H9 (cell line): ENCODE measurements at regions not wholly inside any gene's neighbourhood (a gene's known extent, or its start where the extent isn't known, plus 50 kb on each side); places are given as distances from the start of the nearest gene placed in this dataset.
A peak's percentile ranks its signal among the peaks of the same experiment; 100 is the strongest.

Experiments
- DNase-seq: peaks from one replicate; pipeline ENCODE4 v3.0.0-alpha.2; 2017
- H2AFZ ChIP-seq: one replicate; pipeline ENCODE4 v1.6.1; 2013; ENCODE audit warnings: mild to moderate bottlenecking, low read length, control low read depth, moderate library complexity
- H2AK5ac ChIP-seq: 2 replicates; pipeline ENCODE4 v1.6.1; 2013; ENCODE audit warnings: low read length, control low read depth, mixed read lengths; ENCODE audit not compliant: insufficient read length
- H2BK120ac ChIP-seq: one replicate; pipeline ENCODE4 v1.6.1; 2013; ENCODE audit warnings: low read depth, mild to moderate bottlenecking, low read length, control low read depth, inconsistent platforms; ENCODE audit not compliant: poor library complexity, severe bottlenecking
- H2BK12ac ChIP-seq: 2 replicates; pipeline ENCODE4 v1.6.1; 2013; ENCODE audit warnings: low read length, control low read depth, mixed read lengths, low read depth; ENCODE audit not compliant: insufficient read length
- H2BK15ac ChIP-seq: 2 replicates; pipeline ENCODE4 v1.6.1; 2013; ENCODE audit warnings: low read depth, low read length, control low read depth
- H2BK20ac ChIP-seq: one replicate; pipeline ENCODE4 v1.6.1; 2013; ENCODE audit warnings: low read depth, mild to moderate bottlenecking, low read length, control low read depth, inconsistent platforms; ENCODE audit not compliant: poor library complexity, severe bottlenecking
- H2BK5ac ChIP-seq: 2 replicates; pipeline ENCODE4 v1.6.1; 2013; ENCODE audit warnings: low read length, control low read depth, mixed read lengths; ENCODE audit not compliant: insufficient read length
- H3K14ac ChIP-seq: 2 replicates; pipeline ENCODE4 v1.6.1; 2013; ENCODE audit warnings: low read length, control low read depth; ENCODE audit not compliant: insufficient read depth
- H3K18ac ChIP-seq: 2 replicates; pipeline ENCODE4 v1.6.1; 2013; ENCODE audit warnings: low read depth, mild to moderate bottlenecking, mixed read lengths, low read length, control low read depth; ENCODE audit not compliant: insufficient read length
- H3K23ac ChIP-seq: 2 replicates; pipeline ENCODE4 v1.6.1; 2013; ENCODE audit warnings: low read length, control low read depth, mixed read lengths, low read depth; ENCODE audit not compliant: insufficient read length
- H3K23me2 ChIP-seq: 2 replicates; pipeline ENCODE4 v1.6.1; 2013; ENCODE audit warnings: low read depth, mild to moderate bottlenecking, mixed read lengths, low read length, control low read depth; ENCODE audit not compliant: insufficient read length, poor library complexity, severe bottlenecking
- H3K27ac ChIP-seq: 2 replicates; pipeline ENCODE4 v1.5.1; 2013; ENCODE audit warnings: low read length, control low read depth, mixed read lengths, low read depth; ENCODE audit not compliant: insufficient read length
- H3K27me3 ChIP-seq: 2 replicates; pipeline ENCODE4 v1.6.1; 2013; ENCODE audit warnings: low read length, control low read depth, inconsistent platforms; ENCODE audit not compliant: insufficient read depth
- H3K4ac ChIP-seq: 2 replicates; pipeline ENCODE4 v1.6.1; 2013; ENCODE audit warnings: low read depth, mild to moderate bottlenecking, control low read depth, inconsistent platforms, low read length, moderate library complexity
- H3K4me1 ChIP-seq: 2 replicates; pipeline ENCODE4 v1.6.1; 2013; ENCODE audit warnings: low read length, control low read depth, inconsistent platforms; ENCODE audit not compliant: insufficient read depth
- H3K4me2 ChIP-seq: 2 replicates; pipeline ENCODE4 v1.6.1; 2013; ENCODE audit warnings: low read length, control low read depth, mixed read lengths; ENCODE audit not compliant: insufficient read length, insufficient read depth
- H3K56ac ChIP-seq: 2 replicates; pipeline ENCODE4 v1.6.1; 2013; ENCODE audit warnings: low read depth, mild to moderate bottlenecking, mixed read lengths, low read length, control low read depth; ENCODE audit not compliant: insufficient read length
- H3K79me1 ChIP-seq: 2 replicates; pipeline ENCODE4 v1.6.1; 2013; ENCODE audit warnings: low read depth, mild to moderate bottlenecking, moderate library complexity, low read length, control low read depth, inconsistent platforms; ENCODE audit not compliant: insufficient read depth, poor library complexity, severe bottlenecking
- H3K79me2 ChIP-seq: 2 replicates; pipeline ENCODE4 v1.6.1; 2013; ENCODE audit warnings: low read length, control low read depth, inconsistent platforms; ENCODE audit not compliant: insufficient read depth
- H3K9ac ChIP-seq: 2 replicates; pipeline ENCODE4 v1.6.1; 2013; ENCODE audit warnings: low read length, control low read depth, mixed read lengths; ENCODE audit not compliant: insufficient read length; ENCODE audit errors: extremely low read depth
- H3K9me3 ChIP-seq: one replicate; pipeline ENCODE4 v1.6.1; 2013; ENCODE audit warnings: low read depth, low read length, inconsistent platforms; ENCODE audit not compliant: control insufficient read depth
- H3T11ph ChIP-seq: one replicate; pipeline ENCODE4 v1.6.1; 2013; ENCODE audit warnings: mild to moderate bottlenecking, low read length, control low read depth, inconsistent platforms
- H4K20me1 ChIP-seq: one replicate; pipeline ENCODE4 v1.6.1; 2013; ENCODE audit not compliant: control insufficient read depth, insufficient read length, insufficient read depth
- H4K5ac ChIP-seq: 2 replicates; pipeline ENCODE4 v1.6.1; 2013; ENCODE audit warnings: low read depth, mild to moderate bottlenecking, mixed read lengths, low read length, control low read depth; ENCODE audit not compliant: insufficient read length
- H4K8ac ChIP-seq: replicated peaks from 2 replicates; pipeline ENCODE4 v1.6.1; 2013; ENCODE audit warnings: low read length, control low read depth, mixed read lengths, low read depth; ENCODE audit not compliant: insufficient read length
- H4K91ac ChIP-seq: 2 replicates; pipeline ENCODE4 v1.6.1; 2013; ENCODE audit warnings: low read depth, mild to moderate bottlenecking, moderate library complexity, mixed read lengths, low read length, control low read depth; ENCODE audit not compliant: insufficient read length
- H3K27ac Mint-ChIP-seq, 3 experiments: 2 replicates in 2 of 3; 3 replicates in 1 of 3; pipeline ENCODE4 v1.8.0; 2020 to 2021; ENCODE audit warnings: mixed read lengths in 3 of 3, mild to moderate bottlenecking in 1 of 3, moderate library complexity in 1 of 3
- H3K27me3 Mint-ChIP-seq: 2 replicates; pipeline ENCODE4 v1.8.0; 2021; ENCODE audit warnings: low read depth, mild to moderate bottlenecking, moderate library complexity, mixed read lengths
- H3K36me3 Mint-ChIP-seq, 3 experiments: 2 replicates in 2 of 3; 3 replicates in 1 of 3; pipeline ENCODE4 v1.8.0; 2020 to 2021; ENCODE audit warnings: low read depth in 3 of 3, mixed read lengths in 3 of 3; ENCODE audit not compliant: insufficient read depth in 1 of 3
- H3K4me1 Mint-ChIP-seq, 2 experiments: 2 replicates each; pipeline ENCODE4 v1.8.0; 2020; ENCODE audit warnings: mixed read lengths in 2 of 2
- H3K4me3 Mint-ChIP-seq, 2 experiments: 2 replicates in 1 of 2; 3 replicates in 1 of 2; pipeline ENCODE4 v1.8.0; 2020 to 2021; ENCODE audit warnings: mild to moderate bottlenecking in 2 of 2, mixed read lengths in 2 of 2, moderate library complexity in 1 of 2
- H3K9me3 Mint-ChIP-seq, 2 experiments: 2 replicates in 1 of 2; 3 replicates in 1 of 2; pipeline ENCODE4 v1.8.0; 2020; ENCODE audit warnings: mild to moderate bottlenecking in 2 of 2, mixed read lengths in 2 of 2, moderate library complexity in 1 of 2
- CTCF ChIP-seq: fragments of 200-600 bp; sonication (generic); conservative IDR thresholded peaks from 3 replicates; pipeline ENCODE4 v1.8.0; 2021; ENCODE audit warnings: antibody characterized with exemption, mild to moderate bottlenecking
- WGBS: extraction: QIAGEN DNeasy Blood & Tissue Kit; methylation state at CpG from one replicate; pipeline ENCODE4 v1.1.7; 2013; ENCODE audit warnings: missing lambda C conversion rate, low lambda C conversion rate, mixed read lengths; ENCODE audit not compliant: insufficient read length; ENCODE audit errors: extremely low coverage; 5-methylcytosine and 5-hydroxymethylcytosine counted together

- no peak overlapping the region for H2BK15ac ChIP-seq
- no peak overlapping the region for H2BK12ac ChIP-seq
- peak; percentile 13 for DNase-seq
- H3K36me3 Mint-ChIP-seq = peaks cover 12 to 55% (median 28%) of the 10 kb centered on the region in 3 experiments
- no peak overlapping the region for H4K5ac ChIP-seq
- no peaks in the 10 kb centered on the region for H3K79me2 ChIP-seq
- TF ChIP-seq CTCF = no peak
- no peak overlapping the region for H3K4me3 Mint-ChIP-seq
- no peak overlapping the region for H3K18ac ChIP-seq
- H3K9me3 ChIP-seq = peaks cover 38% of the 10 kb centered on the region
- H3K79me1 ChIP-seq = no peaks in the 10 kb centered on the region
- H3K14ac ChIP-seq = no peak overlapping the region
- no peaks in the 10 kb centered on the region for H3K4me1 ChIP-seq
- peaks cover 39 to 55% of the 10 kb centered on the region in 2 experiments for H3K9me3 Mint-ChIP-seq
- H2BK120ac ChIP-seq = no peak overlapping the region
- H3K27ac Mint-ChIP-seq = no peak overlapping the region
- no peak overlapping the region for H4K91ac ChIP-seq
- peaks cover 0 to 2% of the 10 kb centered on the region in 2 experiments; a peak in 1 of 4 replicates for H3K4me1 Mint-ChIP-seq
- H3K56ac ChIP-seq = no peak overlapping the region
- no peak overlapping the region for H3K4me2 ChIP-seq
- no peaks in the 10 kb centered on the region for H3K23me2 ChIP-seq
- no peak overlapping the region for H3K9ac ChIP-seq
- no peak overlapping the region for H2AK5ac ChIP-seq
- H4K8ac ChIP-seq = no peak overlapping the region
- peaks cover 13% of the 10 kb centered on the region for H3K27me3 Mint-ChIP-seq
- H2BK20ac ChIP-seq = no peak overlapping the region
- H3K27ac ChIP-seq = no peak overlapping the region
- no peak overlapping the region for H3K4ac ChIP-seq
- H2BK5ac ChIP-seq = no peak overlapping the region
- no peak overlapping the region for H3T11ph ChIP-seq
- no peaks in the 10 kb centered on the region for H3K27me3 ChIP-seq
- WGBS = no CpG with 5 or more reads among the region's 3 CpGs
- no peak overlapping the region for H2AFZ ChIP-seq
- H3K23ac ChIP-seq = no peak overlapping the region
- H4K20me1 ChIP-seq = no peaks in the 10 kb centered on the region
Measured at GRCh38 chr10:120988751-120989150, 137.6 kb downstream of the WDR11 start.
